ENCODE measurements at regions not wholly inside any gene's neighbourhood (a gene's known extent, or its start where the extent isn't known, plus 50 kb on each side); places are given as distances from the start of the nearest gene placed in this dataset.
"Not testable (repeated sequence)": the region's sequence is repeated elsewhere in the genome, so short reads cannot be mapped to it uniquely, and the experiment has no call there.

DNA sequence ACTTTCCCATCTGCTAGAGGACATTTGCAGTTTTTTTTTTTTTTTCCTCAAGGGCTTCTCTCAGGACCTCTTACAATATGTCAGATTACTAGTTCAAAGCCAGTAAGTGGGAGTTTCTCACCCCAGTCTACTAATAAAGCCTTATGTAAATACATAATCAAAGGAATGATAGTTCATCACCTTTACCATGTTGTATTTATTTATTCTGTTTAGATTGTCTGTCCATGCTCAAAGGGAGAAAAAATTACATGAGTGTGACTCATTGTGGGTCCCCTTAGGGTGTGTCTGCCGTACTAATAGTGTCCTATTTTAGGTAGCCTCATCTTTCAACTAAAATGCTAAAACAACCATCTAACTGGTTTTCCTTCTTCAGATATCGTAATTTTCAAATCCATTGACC lies 917.6 kb downstream of the EPHA3 start:
- DNase-seq = no peak

DNA sequence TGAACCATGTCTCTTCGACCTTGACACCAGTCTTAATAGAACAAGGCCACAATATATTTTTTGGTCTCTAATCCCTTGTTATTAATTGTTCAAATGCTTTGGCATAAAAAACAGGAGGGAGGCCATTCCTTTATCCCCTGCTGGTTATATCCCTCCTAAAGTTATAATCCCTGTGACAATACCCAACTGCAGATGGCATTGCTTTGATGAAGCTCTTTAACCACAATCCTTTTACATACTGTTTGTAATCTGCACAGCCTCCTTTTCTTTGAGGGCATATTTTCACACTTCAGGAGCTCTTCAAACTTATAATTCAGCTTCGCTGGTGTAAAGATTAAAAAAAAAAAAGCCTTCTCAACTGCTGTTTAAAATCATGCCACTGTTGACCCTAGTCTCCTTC lies 919.0 kb downstream of the EPHA3 start:
- DNase-seq = no peak

DNA sequence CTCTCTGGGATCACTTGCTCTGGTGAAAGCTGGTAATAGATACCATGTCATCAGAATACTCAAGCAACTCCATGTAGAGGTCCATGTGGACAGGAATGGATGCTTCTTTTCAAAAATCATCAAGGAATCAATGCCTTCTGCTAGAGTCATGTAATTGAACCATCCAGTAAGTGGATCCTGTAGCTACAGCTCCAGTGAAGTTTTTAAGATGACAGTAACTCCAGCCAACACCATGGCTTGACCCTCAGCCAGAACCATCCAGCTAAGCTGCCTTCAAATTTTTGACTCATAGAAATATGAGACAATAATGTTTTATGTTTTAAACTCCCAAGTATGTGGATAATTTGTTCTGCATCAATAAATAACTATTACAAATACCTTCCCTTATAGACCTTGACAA lies 923.7 kb downstream of the EPHA3 start:
- DNase-seq = no peak

DNA sequence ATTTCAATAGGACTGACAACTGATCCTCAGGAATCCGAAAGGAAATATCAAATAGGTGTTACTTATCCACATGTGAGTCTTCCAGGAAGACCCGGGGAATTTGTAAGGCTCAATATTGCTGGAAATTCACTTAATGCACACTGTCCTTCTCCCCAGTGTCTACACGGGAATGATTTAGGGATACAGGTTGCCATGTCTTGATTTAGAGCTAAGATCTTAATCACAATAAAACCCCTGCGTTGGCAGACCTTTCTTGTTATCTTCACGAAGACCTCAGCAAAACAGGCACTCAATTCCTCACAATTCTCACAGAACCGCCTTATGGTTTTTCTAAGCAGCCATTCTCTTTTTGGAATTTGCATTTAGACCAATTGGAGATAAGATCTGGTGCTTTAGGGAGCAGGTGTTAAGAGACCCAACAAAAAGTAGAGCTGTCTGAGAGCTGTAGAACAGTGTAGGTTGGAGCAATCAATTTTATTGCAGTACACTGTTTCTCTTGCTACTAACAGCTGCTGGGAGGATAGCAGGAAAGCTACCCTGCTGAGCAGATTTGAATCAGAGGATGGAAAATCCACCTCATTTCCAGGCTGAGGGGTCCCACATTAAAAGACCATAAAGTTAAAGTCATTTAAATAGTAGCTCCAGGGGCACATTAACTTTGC lies 925.7 kb downstream of the EPHA3 start:
- DNase-seq = no peak

DNA sequence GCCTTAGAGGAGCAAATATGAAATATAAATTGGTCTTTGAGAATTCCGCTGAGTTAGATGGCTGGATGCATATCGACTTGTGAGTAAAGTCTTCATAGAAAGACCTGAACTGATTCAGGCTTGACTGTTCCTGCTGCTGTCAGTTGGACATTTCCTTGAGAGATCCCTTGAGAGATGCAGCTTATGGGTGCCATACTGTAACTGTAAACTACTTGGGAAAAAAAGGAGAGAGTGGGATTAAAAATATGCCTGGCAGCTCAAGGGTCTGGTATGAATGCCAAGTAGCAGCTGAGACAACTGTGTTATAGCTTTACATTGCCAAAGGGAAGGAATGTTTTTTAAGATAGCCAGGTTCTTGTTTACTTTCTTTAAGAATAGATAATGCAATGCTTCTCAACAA lies 926.6 kb downstream of the EPHA3 start:
- no peak for DNase-seq

DNA sequence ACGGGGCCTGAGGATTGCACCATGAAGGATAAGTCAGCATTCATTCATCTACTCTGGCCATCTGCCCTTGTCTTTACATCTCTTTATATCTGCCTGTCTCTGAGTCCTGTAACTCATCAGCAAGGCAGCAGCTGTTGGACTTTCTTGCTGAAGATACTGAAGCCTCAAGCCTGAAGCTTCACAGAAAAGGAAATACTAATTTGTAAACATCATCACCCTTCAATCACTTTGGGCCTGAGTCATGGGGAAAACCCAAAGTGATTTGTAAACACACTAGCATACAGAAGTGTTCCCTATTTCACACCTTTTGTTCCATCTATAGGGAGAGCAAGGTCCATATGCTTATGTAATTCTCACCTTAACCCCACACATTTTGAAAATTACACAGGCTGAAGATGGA lies 928.2 kb downstream of the EPHA3 start:
- DNase-seq = no peak

DNA sequence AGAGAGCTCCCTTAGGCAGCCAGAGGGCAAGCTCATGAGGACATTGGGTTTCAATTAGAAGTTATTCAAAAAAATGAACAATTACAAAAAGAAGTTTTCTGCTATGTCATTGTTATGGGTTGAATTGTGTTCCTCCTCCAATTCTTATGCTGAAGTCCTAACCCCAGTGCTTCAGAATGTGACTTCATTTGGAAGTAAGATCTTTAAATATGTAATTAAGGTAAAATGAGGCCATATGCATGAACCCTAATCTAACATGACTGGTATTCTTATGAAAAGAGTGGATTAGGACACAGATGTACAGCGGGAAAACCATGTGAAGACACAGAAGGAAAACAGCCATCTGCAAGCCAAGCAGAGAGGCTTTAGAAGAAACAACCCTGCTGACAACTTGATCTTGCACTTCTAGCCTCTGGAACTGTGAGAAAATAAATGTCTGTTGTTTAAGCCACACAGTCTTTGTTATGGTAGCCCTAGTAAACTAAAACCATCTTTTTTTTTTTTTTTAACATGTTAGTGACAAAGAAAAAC lies 929.6 kb downstream of the EPHA3 start:
- DNase-seq = no peak

DNA sequence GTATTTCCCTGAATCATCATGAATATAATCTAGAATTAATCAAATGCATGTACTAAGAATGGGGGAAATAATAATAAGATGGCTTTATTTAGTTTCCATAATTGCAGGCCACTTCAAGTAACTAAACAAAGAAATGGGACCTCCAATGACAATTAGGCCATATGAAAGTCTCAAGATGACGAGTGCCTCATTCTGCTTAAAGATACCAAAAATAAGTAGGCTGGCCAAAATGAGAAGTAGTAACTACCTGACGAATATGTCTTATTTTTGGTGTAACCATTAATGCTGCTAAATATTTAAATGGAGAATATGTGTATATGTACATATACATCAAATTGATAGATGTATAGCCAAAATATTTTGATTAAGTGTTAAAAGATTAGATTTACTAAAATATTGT lies 932.6 kb downstream of the EPHA3 start:
- no peak for DNase-seq

DNA sequence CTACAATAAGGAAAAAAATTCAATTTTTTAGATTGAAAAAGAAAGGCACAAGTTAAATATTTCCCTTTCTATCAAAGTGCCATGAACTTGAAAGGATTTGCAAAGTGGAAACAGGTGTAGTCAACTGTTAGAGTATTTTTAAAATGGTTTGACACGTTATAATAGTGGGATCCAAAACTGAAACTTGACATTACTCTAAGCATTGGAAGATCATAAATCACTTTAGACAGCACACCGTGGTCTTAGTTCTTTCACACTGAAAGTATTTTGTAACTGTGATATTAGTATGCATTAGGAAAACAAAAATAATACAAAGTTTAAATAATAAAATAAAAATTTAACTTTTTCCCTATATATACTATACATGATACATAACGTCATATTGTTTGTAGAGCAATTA lies 933.1 kb downstream of the EPHA3 start:
- no peak for DNase-seq

DNA sequence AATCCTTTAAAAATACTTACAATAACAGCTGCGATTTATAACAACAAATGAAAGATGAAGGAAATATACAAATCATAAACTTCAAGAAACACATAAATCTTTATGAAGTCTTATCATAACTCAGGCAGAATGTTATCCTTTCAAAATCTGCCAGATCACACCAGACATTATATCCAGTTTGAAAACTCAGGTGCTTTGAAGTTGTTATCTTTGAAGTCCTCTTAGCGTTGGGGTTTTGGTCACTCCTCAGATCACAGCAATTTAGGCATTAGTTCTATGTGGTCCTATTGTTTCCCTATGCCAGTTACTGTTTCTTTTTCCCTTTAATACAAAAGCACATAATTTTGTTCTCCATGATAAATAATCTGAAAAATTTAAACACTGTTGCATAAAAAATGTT lies 934.6 kb downstream of the EPHA3 start:
- no peak for DNase-seq

DNA sequence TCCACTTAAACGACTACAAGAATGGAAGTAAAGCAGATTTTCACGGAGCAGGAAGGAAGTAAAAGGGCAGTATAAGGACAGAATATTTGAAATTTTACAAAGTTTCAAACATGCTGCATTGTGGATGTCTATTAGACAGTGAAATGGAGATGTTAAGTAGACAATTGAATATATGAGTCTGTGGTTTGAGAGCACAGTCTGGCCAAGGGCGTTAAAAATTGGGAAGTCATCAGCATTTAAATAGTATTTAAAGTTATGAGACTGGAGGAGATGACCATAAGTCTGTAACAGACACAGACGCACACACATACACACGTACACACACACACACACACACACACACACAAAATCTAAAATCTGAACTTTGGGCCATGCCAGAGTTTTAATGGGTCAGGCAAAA lies 935.9 kb downstream of the EPHA3 start:
- DNase-seq = no peak

DNA sequence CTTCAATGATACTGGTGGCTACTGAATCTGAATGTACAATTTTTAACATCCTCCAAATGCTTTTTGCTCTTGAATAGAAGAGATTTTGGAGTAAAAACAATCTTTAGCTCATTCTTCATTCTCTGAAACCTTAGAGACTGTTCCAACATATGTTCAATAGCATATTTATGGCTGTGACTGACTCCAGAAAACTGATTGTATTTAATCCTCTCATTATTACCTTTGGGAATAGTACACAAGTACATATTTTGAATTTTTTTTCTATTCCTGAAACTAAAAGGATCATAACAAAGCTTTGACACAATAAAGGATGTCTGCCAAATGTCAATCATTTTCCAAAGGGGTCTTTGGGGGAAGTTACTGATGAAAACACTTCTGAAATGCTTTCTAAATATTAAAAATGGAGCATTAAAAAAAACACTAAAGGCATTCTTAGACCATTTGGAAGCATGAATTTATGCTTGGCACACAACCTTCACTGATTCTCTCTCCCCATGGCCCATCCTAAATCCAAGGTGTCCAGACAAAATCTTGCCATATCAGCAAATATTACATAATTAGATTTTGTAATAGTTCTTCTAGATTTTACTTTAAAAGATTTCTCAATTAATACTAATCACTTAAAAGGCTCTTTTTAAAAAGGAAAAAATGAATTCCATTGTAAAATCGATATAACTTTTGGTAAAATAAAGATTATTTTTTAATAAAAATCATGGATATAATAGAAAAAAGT lies 936.8 kb downstream of the EPHA3 start:
- DNase-seq = no peak

DNA sequence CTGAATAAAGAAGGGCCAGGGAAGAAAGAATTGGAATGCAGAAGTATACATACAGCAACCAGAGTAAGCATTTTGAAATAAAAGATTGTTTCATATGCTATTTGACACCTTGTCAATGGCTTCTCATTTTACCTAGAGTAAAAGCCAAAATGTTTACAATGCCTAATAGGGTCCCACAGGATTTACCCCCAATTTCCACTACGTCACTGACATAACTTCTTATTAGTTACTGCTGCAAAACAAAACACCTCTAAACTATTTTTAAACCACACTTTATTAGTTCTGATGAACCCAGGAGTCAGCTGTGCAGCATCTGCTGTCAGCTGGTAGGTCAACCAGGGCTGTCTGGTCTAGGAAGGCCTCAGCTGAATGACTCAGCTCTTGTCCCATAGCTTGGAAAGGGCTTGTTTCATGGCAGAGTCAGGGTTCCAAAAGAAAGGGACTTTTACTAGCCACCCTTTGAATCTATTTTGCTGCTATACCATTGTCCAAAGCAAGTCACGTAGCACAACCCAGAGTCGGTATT lies 945.1 kb downstream of the EPHA3 start:
- DNase-seq = no peak

DNA sequence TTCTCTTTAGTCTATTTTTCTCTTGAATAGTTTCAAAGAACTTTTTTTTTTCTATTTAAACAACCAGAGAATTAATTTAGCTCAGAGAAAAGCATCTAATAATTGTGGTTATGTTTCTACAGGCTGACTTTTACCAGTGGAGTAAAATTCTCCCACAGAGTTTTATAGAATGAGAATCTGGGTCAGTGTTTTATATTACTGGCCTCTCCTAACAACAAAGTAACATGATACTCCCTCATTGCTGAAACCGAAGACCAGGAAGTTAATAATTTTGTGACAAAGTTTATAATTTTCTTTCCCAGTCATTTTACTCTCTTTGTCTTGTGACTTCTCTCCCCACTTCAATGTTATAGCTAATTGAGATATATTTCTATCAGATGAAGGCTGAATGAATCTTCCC lies 946.9 kb downstream of the EPHA3 start:
- DNase-seq = no peak

DNA sequence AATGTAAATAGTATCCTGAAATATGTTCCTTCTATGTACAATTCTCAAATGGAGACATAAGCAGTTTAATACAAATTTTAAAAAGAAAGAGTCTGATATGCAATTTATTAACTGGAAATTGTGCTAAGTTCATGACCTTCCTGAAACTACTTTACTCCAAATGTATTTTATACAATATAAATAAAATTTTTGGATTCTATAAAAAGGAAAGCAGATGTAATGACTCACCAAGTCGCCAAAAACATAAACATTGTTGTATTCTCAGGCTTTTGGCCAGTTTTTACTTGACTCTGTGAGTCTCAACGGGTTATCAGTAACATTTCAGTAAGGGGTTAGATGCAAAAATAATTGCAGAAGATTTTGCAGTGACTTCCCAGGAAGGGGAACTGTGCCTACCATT lies 948.2 kb downstream of the EPHA3 start:
- no peak for DNase-seq

DNA sequence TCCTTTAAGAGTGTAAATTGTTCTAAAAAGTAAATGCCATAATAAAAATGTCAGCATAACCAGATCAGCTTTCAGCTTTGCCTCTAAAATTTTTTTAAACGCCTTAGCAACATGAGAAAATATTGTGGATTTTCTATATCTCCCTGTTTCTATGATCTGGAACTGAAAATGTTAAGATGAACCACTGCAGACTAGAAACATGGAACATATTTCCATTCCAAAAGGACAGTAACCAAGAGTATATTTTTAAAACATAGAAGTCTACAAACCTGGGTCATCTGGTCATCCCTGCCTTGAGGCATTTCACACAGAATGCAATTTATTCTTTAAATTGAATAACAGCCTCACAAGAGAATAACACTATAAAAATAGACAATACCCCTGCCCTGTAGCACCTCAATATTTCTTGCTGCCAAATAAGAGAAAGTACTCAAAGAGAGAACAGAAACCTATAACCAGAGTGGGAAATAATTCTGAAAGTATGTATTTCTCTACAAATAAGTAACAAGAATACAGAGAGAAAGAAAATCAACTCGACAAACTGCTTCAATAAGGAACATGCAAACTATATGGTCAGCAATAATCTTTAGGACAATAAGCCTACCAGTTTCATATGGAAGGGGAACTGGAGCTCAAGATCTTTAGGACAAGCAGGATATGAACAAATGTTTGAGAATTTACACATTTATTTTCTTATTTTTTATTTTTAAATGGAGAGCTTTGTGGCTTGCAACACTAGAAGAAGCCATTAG lies 949.0 kb downstream of the EPHA3 start:
- DNase-seq = no peak

DNA sequence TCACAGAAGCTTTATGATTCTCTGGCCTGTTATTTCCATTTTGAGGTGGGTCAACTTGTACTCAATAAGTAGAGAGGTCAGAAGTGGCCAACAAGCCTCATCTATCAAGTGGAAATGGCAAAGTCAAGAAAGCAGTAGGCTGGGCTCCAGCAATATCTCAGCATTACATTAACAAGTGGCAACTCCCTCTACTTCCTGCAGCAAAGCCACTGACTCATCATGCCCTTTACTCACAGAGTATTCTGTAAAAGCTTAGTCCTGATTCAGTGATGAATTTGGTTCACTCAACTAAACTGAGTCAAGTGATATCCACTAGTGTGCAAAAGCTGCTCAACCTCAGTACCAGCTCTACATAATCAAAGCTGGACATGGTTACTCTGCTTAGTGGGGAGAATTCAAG lies 954.6 kb downstream of the EPHA3 start:
- peak; percentile 10 for DNase-seq

DNA sequence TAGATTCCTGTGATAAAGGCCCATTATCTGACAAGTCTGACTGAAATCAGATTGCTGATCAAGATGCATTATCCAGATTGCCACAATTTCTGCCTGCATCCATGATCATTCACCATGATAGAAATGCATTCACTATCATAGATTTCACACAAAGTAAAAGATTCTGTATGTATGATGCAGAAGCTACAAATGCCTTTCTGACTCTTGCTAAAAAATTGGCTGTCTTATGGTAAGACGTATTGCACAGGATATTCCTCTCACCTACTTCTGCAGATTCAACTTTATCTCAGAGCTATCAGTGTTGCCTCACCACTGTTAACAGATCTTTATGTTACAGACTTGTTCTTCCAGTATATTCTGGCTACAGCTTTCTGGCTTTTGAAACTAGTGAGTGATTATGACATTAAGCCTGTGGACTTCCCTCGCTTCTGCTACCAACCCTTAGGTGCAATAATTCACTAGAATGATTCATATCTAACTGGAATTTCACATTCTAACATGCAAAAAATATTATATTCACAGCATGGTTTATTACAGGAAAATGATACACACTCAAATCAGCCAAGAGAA lies 955.3 kb downstream of the EPHA3 start:
- peak; percentile 22 for DNase-seq

DNA sequence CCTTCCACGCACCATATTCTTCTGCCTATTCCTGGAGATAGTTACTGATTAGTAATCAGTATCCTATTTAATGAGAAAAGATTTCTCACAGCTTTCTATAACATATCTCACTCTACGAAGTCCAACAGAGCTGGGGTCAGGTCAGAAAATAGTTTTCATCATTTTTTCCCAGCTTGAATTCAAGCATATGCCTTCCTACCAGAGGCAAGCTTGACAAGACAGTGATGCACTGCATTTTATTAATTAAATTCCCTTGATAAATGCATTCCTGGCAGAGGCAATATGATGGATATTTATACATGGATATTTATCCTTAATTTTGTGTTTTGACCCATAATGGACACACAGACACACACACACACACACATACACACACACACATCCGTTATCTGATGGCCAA lies 961.4 kb downstream of the EPHA3 start:
- no peak for DNase-seq

DNA sequence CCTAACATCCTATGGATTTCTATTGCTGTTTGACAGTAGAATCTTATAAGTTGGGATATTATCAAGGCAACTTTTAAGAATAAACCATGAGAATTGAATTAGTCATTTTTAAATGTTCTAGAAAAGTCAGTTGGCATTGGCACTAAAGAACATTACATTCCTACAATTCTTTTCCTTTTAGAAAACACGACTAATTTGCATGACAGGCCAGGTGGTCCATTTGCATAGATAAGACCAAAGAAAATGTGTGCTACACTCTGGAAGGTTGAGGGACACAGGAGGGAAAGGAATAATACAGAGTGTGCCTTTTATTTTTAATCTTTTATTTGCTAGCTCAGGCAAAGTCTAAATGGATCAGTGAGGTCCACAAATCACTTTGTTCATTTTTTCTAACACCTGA lies 962.3 kb downstream of the EPHA3 start:
- DNase-seq = no peak

DNA sequence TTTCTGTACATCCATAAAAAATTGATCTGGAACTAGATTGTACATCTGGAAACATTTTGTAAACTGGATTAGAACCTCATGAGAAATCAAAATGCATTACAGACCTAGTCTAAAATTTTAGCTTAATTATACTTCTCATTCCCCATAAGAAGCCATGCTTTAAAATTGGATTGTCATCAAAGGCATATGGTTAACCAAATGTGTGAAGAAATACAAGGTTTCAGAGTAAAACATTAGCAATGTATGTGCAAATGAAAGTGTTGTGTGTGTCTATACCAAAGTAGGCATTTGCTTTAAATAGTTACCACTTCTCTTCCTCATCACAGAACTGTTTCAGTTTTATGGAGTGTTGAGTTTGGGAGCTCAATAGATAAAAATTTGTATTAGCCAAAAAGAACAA lies 968.7 kb downstream of the EPHA3 start:
- no peak for DNase-seq

DNA sequence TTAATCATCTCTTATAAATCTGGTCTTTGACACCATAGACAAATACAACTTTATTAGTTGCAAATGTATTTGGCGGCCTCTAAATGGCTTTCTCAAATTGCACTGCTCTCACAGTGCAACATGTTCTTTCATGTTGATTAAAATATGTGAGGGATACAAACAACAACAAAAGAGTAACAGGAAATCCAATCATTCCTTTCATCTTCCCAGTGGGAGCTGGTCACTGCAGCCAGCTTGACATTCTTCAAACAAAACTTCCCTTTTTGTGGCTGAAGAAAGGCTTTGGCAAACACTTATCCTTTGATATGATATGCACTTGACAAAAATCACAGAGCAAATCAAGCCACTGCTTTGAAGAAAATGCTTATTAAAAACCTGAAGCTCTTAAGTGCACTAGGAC lies 973.6 kb downstream of the EPHA3 start:
- DNase-seq = no peak

DNA sequence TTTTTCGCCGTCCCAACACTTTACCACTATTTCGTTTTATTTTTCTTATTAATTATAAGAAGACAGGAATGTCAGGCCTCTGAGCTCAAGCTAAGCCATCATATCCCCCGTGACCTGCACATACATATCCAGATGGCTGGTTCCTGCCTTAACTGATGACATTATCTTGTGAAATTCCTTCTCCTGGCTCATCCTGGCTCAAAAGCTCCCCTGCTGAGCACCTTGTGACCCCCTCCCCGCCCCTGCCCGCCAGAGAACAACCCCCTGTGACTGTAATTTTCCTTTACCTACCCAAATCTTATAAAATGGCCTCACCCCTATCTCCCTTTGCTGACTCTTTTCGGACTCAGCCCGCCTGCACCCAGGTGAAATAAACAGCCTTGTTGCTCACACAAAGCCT lies 978.9 kb downstream of the EPHA3 start:
- DNase-seq = not testable (repeated sequence)

All from fibroblast of skin of abdomen (primary cell).